Glutamatergic neuron (in vitro differentiated cells): ENCODE measurements at regions not wholly inside any gene's neighbourhood (a gene's known extent, or its start where the extent isn't known, plus 50 kb on each side); places are given as distances from the start of the nearest gene placed in this dataset.

Experiments
- DNase-seq: peaks from one replicate; pipeline ENCODE4 v3.0.0; 2022
- H3K27ac Mint-ChIP-seq: one replicate; pipeline ENCODE4 v1.8.0; 2020; ENCODE audit warnings: mild to moderate bottlenecking, mixed read lengths, inconsistent platforms; ENCODE audit not compliant: unreplicated experiment
- H3K27me3 Mint-ChIP-seq: one replicate; pipeline ENCODE4 v1.8.0; 2020; ENCODE audit warnings: mild to moderate bottlenecking, moderate library complexity, mixed read lengths, inconsistent platforms; ENCODE audit not compliant: unreplicated experiment
- H3K36me3 Mint-ChIP-seq: one replicate; pipeline ENCODE4 v1.8.0; 2020; ENCODE audit warnings: mild to moderate bottlenecking, mixed read lengths, inconsistent platforms; ENCODE audit not compliant: unreplicated experiment
- H3K4me1 Mint-ChIP-seq: one replicate; pipeline ENCODE4 v1.8.0; 2020; ENCODE audit warnings: mild to moderate bottlenecking, low read depth, mixed read lengths, inconsistent platforms; ENCODE audit not compliant: unreplicated experiment
- H3K4me3 Mint-ChIP-seq: one replicate; pipeline ENCODE4 v1.8.0; 2020; ENCODE audit warnings: mild to moderate bottlenecking, mixed read lengths, inconsistent platforms; ENCODE audit not compliant: unreplicated experiment
- H3K9me3 Mint-ChIP-seq: one replicate; pipeline ENCODE4 v1.8.0; 2020; ENCODE audit warnings: mild to moderate bottlenecking, moderate library complexity, mixed read lengths, inconsistent platforms; ENCODE audit not compliant: unreplicated experiment
- CTCF ChIP-seq: fragments of 200-600 bp; sonication (generic); IDR thresholded peaks from one replicate; pipeline ENCODE4 v1.5.0; 2021; ENCODE audit not compliant: partially characterized antibody, unreplicated experiment

GRCh38 chr6:84618836-84619235, 145.6 kb downstream of the TBX18 start:
- Mint-ChIP-seq H3K36me3 (peaks cover 7% of the 10 kb centered on the region), H3K9me3 (no peaks in the 10 kb centered on the region), H3K27me3 (no peaks in the 10 kb centered on the region), H3K4me3 (no peak overlapping the region), H3K4me1 (peaks cover 7% of the 10 kb centered on the region), H3K27ac (no peak overlapping the region)
- TF ChIP-seq CTCF, result no peak
- peak; percentile 44 for DNase-seq

- Mint-ChIP-seq H3K4me3 (no peak overlapping the region), H3K27ac (no peak overlapping the region), H3K4me1 (peaks cover 7% of the 10 kb centered on the region), H3K36me3 (peaks cover 7% of the 10 kb centered on the region), H3K9me3 (no peaks in the 10 kb centered on the region), H3K27me3 (no peaks in the 10 kb centered on the region)
- DNase-seq, result no peak
- TF ChIP-seq CTCF, result no peak
Measured at GRCh38 chr6:84618046-84618752, 146.2 kb downstream of the TBX18 start.

GRCh38 chr6:84615987-84616386, 148.4 kb downstream of the TBX18 start:
- no peaks in the 10 kb centered on the region for H3K27me3 Mint-ChIP-seq
- no peak overlapping the region for H3K27ac Mint-ChIP-seq
- TF ChIP-seq CTCF, result no peak
- H3K4me1 Mint-ChIP-seq, result peaks cover 7% of the 10 kb centered on the region
- no peak for DNase-seq
- H3K9me3 Mint-ChIP-seq, result no peaks in the 10 kb centered on the region
- H3K4me3 Mint-ChIP-seq, result no peak overlapping the region
- no peaks in the 10 kb centered on the region for H3K36me3 Mint-ChIP-seq

- DNase-seq, result no peak
- Mint-ChIP-seq H3K27me3 (no peaks in the 10 kb centered on the region), H3K36me3 (no peaks in the 10 kb centered on the region), H3K9me3 (no peaks in the 10 kb centered on the region), H3K4me1 (peaks cover 7% of the 10 kb centered on the region), H3K27ac (no peak overlapping the region), H3K4me3 (no peak overlapping the region)
- TF ChIP-seq CTCF, result no peak
Measured at GRCh38 chr6:84615113-84615850, 149.1 kb downstream of the TBX18 start.

GRCh38 chr6:84606860-84607259, 157.5 kb downstream of the TBX18 start:
- no peak for TF ChIP-seq CTCF
- Mint-ChIP-seq H3K27me3 (no peaks in the 10 kb centered on the region), H3K27ac (no peak overlapping the region), H3K4me1 (no peaks in the 10 kb centered on the region), H3K4me3 (no peak overlapping the region), H3K36me3 (no peaks in the 10 kb centered on the region), H3K9me3 (no peaks in the 10 kb centered on the region)
- DNase-seq, result no peak
